SK-N-SH (cell line): ENCODE measurements at regions not wholly inside any gene's neighbourhood (a gene's known extent, or its start where the extent isn't known, plus 50 kb on each side); places are given as distances from the start of the nearest gene placed in this dataset.

Experiments used
- CTCF ChIP-seq: fragments of 200-600 bp; sonication (generic); IDR thresholded peaks from 2 replicates; pipeline ENCODE4 v1.6.1; 2017; ENCODE audit warnings: antibody characterized with exemption, mild to moderate bottlenecking, moderate library complexity
- EZH2phosphoT487 ChIP-seq: fragments of 200-600 bp; sonication (generic); IDR thresholded peaks from 2 replicates; pipeline ENCODE4 v1.6.1; 2017; ENCODE audit warnings: low read depth, mixed run types, mild to moderate bottlenecking, antibody characterized with exemption, moderate library complexity, borderline replicate concordance
- FOSL2 ChIP-seq: IDR thresholded peaks from 2 replicates; pipeline ENCODE4 v1.4.0; 2012; ENCODE audit warnings: low read depth, mild to moderate bottlenecking, moderate library complexity, borderline replicate concordance
- FOXM1 ChIP-seq: IDR thresholded peaks from 2 replicates; pipeline ENCODE4 v1.4.0; 2012; ENCODE audit warnings: low read depth, mild to moderate bottlenecking
- JUND ChIP-seq: IDR thresholded peaks from 2 replicates; pipeline ENCODE4 v1.4.0; 2012
- PBX3 ChIP-seq: IDR thresholded peaks from 2 replicates; pipeline ENCODE4; 2012
- REST ChIP-seq: IDR thresholded peaks from 2 replicates; pipeline ENCODE4 v1.6.1; 2012; ENCODE audit warnings: mild to moderate bottlenecking, low read depth, low read length, moderate library complexity
- SMC3 ChIP-seq: IDR thresholded peaks from 2 replicates; pipeline ENCODE4 v1.6.1; 2012; ENCODE audit warnings: low read depth, low read length, improper control_type of control experiment
- YY1 ChIP-seq: IDR thresholded peaks from 2 replicates; pipeline ENCODE4 v1.4.0; 2012; ENCODE audit warnings: low read depth, mild to moderate bottlenecking

GRCh38 chr9:27653957-27654356, 80.7 kb upstream of the C9orf72 start:
- no peak for TF ChIP-seq PBX3
- no peak for TF ChIP-seq CTCF
- TF ChIP-seq REST, result no peak
- TF ChIP-seq EZH2phosphoT487, result no peak
- TF ChIP-seq FOXM1, result no peak
- TF ChIP-seq YY1, result no peak
- TF ChIP-seq JUND, result no peak
- no peak for TF ChIP-seq FOSL2
- no peak for TF ChIP-seq SMC3
